ENCODE measurements at regions not wholly inside any gene's neighbourhood (a gene's known extent, or its start where the extent isn't known, plus 50 kb on each side); places are given as distances from the start of the nearest gene placed in this dataset.

DNA sequence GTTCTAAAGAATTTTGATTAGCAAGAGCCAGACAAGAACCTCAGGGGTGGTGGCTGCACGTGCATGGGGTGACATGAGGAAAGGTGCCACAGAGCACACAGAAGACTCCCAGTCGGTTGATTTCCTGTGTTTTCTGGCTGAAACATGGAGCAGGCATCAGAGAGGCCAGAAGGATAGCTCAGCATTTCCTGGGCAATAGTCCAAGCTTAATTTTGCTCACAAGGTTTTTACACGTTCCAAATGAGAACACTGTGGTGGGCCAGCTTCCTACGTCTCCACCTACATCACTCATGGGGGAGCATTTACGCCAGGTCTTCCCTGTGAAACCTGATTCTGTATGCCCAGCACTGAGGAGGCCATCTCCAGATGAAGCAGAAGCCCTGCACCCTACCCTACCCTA lies 212.5 kb upstream of the CLNK start:
- no peaks in the 10 kb centered on the region for H3K4me1 ChIP-seq (ENCODE audit: control insufficient read depth, insufficient read depth, low read length)
- H2AFZ ChIP-seq (replicated peaks; ENCODE audit: low read length, poor library complexity), result no peak overlapping the region
- no peak overlapping the region for H2BK15ac ChIP-seq (ENCODE audit: low read depth, low read length)
- dilution Hi-C loops (cut with HindIII; ENCODE audit: low sequenced_read_pairs, unreplicated experiment) (no loop called here), intact Hi-C loops (cut with micrococcal nuclease) (no loop called here), in situ Hi-C loops (cut with MboI; ENCODE audit: low sequenced_read_pairs) (no loop called here)
- no peak overlapping the region for H2BK5ac ChIP-seq (ENCODE audit: low read depth, low read length, poor library complexity, severe bottlenecking)
- ChIA-PET POLR2A (ENCODE audit: unreplicated experiment) (no interaction called here), CTCF (no interaction called here)
- DNase-seq (no peak), ATAC-seq (ENCODE audit: low read depth) (no peak)
- H3K4me2 ChIP-seq (ENCODE audit: low read depth, low read length), result no peak overlapping the region
- no peaks in the 10 kb centered on the region for H3K9me3 ChIP-seq (ENCODE audit: control insufficient read depth, insufficient read depth, low read length)
- H3K56ac ChIP-seq (ENCODE audit: extremely low read depth, insufficient read depth, low read length), result no peak overlapping the region
- H4K20me1 ChIP-seq (ENCODE audit: insufficient read depth, low read length), result no peaks in the 10 kb centered on the region
- H3K79me1 ChIP-seq (ENCODE audit: low read depth in 1 of 2, low read length in 2 of 2), result no peaks in the 10 kb centered on the region
- H3K14ac ChIP-seq (replicated peaks; ENCODE audit: low read depth, low read length), result no peak overlapping the region
- no peak overlapping the region for H3K27ac ChIP-seq (ENCODE audit: insufficient read depth, low read length)
- H2BK20ac ChIP-seq (ENCODE audit: low read depth, low read length), result no peak overlapping the region
- no peak overlapping the region for H3K18ac ChIP-seq (ENCODE audit: low read depth, low read length)
- no peak overlapping the region for H3K23ac ChIP-seq (ENCODE audit: low read depth, low read length)
- H2BK120ac ChIP-seq (ENCODE audit: low read depth, low read length), result no peak overlapping the region
- no peaks in the 10 kb centered on the region for H3K36me3 ChIP-seq (ENCODE audit: control insufficient read depth, insufficient read depth, low read length)
- H3K9ac ChIP-seq (ENCODE audit: low read depth, low read length), result no peak overlapping the region
- H2AK5ac ChIP-seq (ENCODE audit: low read depth, low read length), result no peak overlapping the region
- no peak overlapping the region for H3K4ac ChIP-seq (ENCODE audit: low read depth, low read length)
- no peak for TF ChIP-seq SMC3 (IDR thresholded peaks at IDR 0.05; ENCODE audit: low read depth, low read length)
- TF ChIP-seq MAZ (IDR thresholded peaks at IDR 0.05; ENCODE audit: borderline replicate concordance, low read depth, low read length), result no peak
- TF ChIP-seq CEBPB (IDR thresholded peaks at IDR 0.05; ENCODE audit: low read depth, low read length), result no peak
- TF ChIP-seq RCOR1 (IDR thresholded peaks at IDR 0.05; ENCODE audit: insufficient replicate concordance, low read length), result no peak
- TF ChIP-seq POLR2A (IDR thresholded peaks at IDR 0.05; ENCODE audit: low read depth, low read length), result no peak
- no peak for TF ChIP-seq MAFK (IDR thresholded peaks at IDR 0.05; ENCODE audit: low read depth, low read length)
- TF ChIP-seq FOS (IDR thresholded peaks at IDR 0.05; ENCODE audit: low read depth, low read length), result no peak
- TF ChIP-seq MXI1 (IDR thresholded peaks at IDR 0.05; ENCODE audit: borderline replicate concordance, low read depth, low read length), result no peak
- TF ChIP-seq CHD1 (IDR thresholded peaks at IDR 0.05; ENCODE audit: low read depth, low read length), result no peak
- no peak for TF ChIP-seq RFX5 (IDR thresholded peaks at IDR 0.05; ENCODE audit: low read depth, low read length)
- TF ChIP-seq, protein P1, sequence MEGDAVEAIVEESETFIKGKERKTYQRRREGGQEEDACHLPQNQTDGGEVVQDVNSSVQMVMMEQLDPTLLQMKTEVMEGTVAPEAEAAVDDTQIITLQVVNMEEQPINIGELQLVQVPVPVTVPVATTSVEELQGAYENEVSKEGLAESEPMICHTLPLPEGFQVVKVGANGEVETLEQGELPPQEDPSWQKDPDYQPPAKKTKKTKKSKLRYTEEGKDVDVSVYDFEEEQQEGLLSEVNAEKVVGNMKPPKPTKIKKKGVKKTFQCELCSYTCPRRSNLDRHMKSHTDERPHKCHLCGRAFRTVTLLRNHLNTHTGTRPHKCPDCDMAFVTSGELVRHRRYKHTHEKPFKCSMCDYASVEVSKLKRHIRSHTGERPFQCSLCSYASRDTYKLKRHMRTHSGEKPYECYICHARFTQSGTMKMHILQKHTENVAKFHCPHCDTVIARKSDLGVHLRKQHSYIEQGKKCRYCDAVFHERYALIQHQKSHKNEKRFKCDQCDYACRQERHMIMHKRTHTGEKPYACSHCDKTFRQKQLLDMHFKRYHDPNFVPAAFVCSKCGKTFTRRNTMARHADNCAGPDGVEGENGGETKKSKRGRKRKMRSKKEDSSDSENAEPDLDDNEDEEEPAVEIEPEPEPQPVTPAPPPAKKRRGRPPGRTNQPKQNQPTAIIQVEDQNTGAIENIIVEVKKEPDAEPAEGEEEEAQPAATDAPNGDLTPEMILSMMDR (conservative IDR thresholded peaks at IDR 0.05; ENCODE audit: low read depth, low read length), result no peak
- no peak for TF ChIP-seq NFE2L2 (IDR thresholded peaks at IDR 0.05; ENCODE audit: low read depth, low read length)
- TF ChIP-seq, protein P2, sequence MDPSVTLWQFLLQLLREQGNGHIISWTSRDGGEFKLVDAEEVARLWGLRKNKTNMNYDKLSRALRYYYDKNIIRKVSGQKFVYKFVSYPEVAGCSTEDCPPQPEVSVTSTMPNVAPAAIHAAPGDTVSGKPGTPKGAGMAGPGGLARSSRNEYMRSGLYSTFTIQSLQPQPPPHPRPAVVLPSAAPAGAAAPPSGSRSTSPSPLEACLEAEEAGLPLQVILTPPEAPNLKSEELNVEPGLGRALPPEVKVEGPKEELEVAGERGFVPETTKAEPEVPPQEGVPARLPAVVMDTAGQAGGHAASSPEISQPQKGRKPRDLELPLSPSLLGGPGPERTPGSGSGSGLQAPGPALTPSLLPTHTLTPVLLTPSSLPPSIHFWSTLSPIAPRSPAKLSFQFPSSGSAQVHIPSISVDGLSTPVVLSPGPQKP (IDR thresholded peaks at IDR 0.05; ENCODE audit: borderline replicate concordance, low read depth, low read length), result no peak
- TF ChIP-seq, protein P3, sequence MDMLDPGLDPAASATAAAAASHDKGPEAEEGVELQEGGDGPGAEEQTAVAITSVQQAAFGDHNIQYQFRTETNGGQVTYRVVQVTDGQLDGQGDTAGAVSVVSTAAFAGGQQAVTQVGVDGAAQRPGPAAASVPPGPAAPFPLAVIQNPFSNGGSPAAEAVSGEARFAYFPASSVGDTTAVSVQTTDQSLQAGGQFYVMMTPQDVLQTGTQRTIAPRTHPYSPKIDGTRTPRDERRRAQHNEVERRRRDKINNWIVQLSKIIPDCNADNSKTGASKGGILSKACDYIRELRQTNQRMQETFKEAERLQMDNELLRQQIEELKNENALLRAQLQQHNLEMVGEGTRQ (IDR thresholded peaks at IDR 0.05; ENCODE audit: low read depth, low read length), result no peak
- no peak for TF ChIP-seq BHLHE40 (IDR thresholded peaks at IDR 0.05; ENCODE audit: low read depth, low read length)
- TF ChIP-seq RAD21 (IDR thresholded peaks at IDR 0.05; ENCODE audit: low read length), result no peak
- no peak overlapping the region for H4K8ac ChIP-seq (ENCODE audit: low read depth in 2 of 2, low read length in 2 of 2)
- BruUV-seq (replicated peaks), result no TSS peak
- no peak overlapping the region for H2AK9ac ChIP-seq (replicated peaks; ENCODE audit: low read depth, low read length, poor library complexity)
- H3K9me1 ChIP-seq (ENCODE audit: insufficient read depth, low read length), result no peaks in the 10 kb centered on the region
- H3K27me3 ChIP-seq (ENCODE audit: control insufficient read depth, insufficient read depth, low read length), result no peaks in the 10 kb centered on the region
- H3K4me3 ChIP-seq (ENCODE audit: insufficient read depth, low read depth, low read length), result no peak overlapping the region
- WGBS, 2 experiments (ENCODE audit: extremely low coverage in 2 of 2, insufficient read length in 1 of 2), result 40% methylated on average over 2 of the region's 5 CpGs; no CpG with 5 or more reads in 1 of the 2 experiments
- H4K91ac ChIP-seq (ENCODE audit: insufficient read depth, low read depth, low read length), result no peak overlapping the region
- H4K5ac ChIP-seq (ENCODE audit: low read depth, low read length), result no peak overlapping the region

Data from IMR-90 (cell line).